Neural progenitor cell (in vitro differentiated cells): ENCODE measurements at regions not wholly inside any gene's neighbourhood (a gene's known extent, or its start where the extent isn't known, plus 50 kb on each side); places are given as distances from the start of the nearest gene placed in this dataset.
A peak's percentile ranks its signal among the peaks of the same experiment; 100 is the strongest.

Experiments
- DNase-seq: peaks from one replicate; pipeline ENCODE4 v3.0.0-alpha.2; 2016; ENCODE audit warnings: low spot score
- H2AFZ ChIP-seq: fragments of 200-600 bp; sonication (generic); replicated peaks from 2 replicates; pipeline ENCODE4 v1.6.1; 2016; ENCODE audit warnings: antibody characterized with exemption
- H3F3A ChIP-seq: fragments of 200-600 bp; sonication (generic); 2 replicates; pipeline ENCODE4 v1.6.1; 2016; ENCODE audit warnings: antibody characterized with exemption, low read depth
- H3K27ac ChIP-seq: fragments of 200-600 bp; sonication (generic); 2 replicates; pipeline ENCODE4 v1.5.1; 2016; ENCODE audit warnings: mild to moderate bottlenecking
- H3K27me3 ChIP-seq: fragments of 200-600 bp; sonication (generic); 2 replicates; pipeline ENCODE4 v1.6.1; 2016; ENCODE audit warnings: mild to moderate bottlenecking, moderate library complexity
- H3K36me3 ChIP-seq: fragments of 200-600 bp; sonication (generic); 2 replicates; pipeline ENCODE4 v1.5.1; 2016
- H3K4me1 ChIP-seq: fragments of 200-600 bp; sonication (generic); 2 replicates; pipeline ENCODE4 v1.6.1; 2016; ENCODE audit warnings: mixed run types
- H3K4me2 ChIP-seq: fragments of 200-600 bp; sonication (generic); 2 replicates; pipeline ENCODE4 v1.6.1; 2016
- H3K4me3 ChIP-seq: fragments of 200-600 bp; sonication (generic); 2 replicates; pipeline ENCODE4 v1.5.1; 2016
- H3K79me2 ChIP-seq: fragments of 200-600 bp; sonication (generic); 2 replicates; pipeline ENCODE4 v1.6.1; 2016; ENCODE audit warnings: low read depth
- H3K9ac ChIP-seq: fragments of 200-600 bp; sonication (generic); 2 replicates; pipeline ENCODE4 v1.6.1; 2016
- H3K9me3 ChIP-seq: fragments of 200-600 bp; sonication (generic); 2 replicates; pipeline ENCODE4 v1.5.1; 2016; ENCODE audit warnings: low read depth
- H4K20me1 ChIP-seq: fragments of 200-600 bp; sonication (generic); 2 replicates; pipeline ENCODE4 v1.6.1; 2016; ENCODE audit warnings: low read depth
- H3K27ac Mint-ChIP-seq: 3 replicates; pipeline ENCODE4 v1.8.0; 2021; ENCODE audit warnings: mixed read lengths
- H3K27me3 Mint-ChIP-seq: 2 replicates; pipeline ENCODE4 v1.8.0; 2022; ENCODE audit warnings: low read depth, mild to moderate bottlenecking, inconsistent platforms, moderate library complexity, mixed read lengths; ENCODE audit not compliant: insufficient read depth
- H3K36me3 Mint-ChIP-seq: 3 replicates; pipeline ENCODE4 v1.8.0; 2021; ENCODE audit warnings: mixed read lengths
- H3K4me1 Mint-ChIP-seq: 3 replicates; pipeline ENCODE4 v1.8.0; 2021; ENCODE audit warnings: mixed read lengths
- H3K4me3 Mint-ChIP-seq: 3 replicates; pipeline ENCODE4 v1.8.0; 2021; ENCODE audit warnings: mild to moderate bottlenecking, moderate library complexity, mixed read lengths
- H3K9me3 Mint-ChIP-seq: 3 replicates; pipeline ENCODE4 v1.8.0; 2020; ENCODE audit warnings: mixed read lengths
- EZH2 ChIP-seq: fragments of 200-600 bp; sonication (generic); IDR thresholded peaks from 2 replicates; pipeline ENCODE4 v1.6.1; 2017; ENCODE audit warnings: antibody characterized with exemption, mild to moderate bottlenecking, moderate library complexity
- EZH2phosphoT487 ChIP-seq: fragments of 200-600 bp; sonication (generic); IDR thresholded peaks from 2 replicates; pipeline ENCODE4 v1.6.1; 2017; ENCODE audit warnings: antibody characterized with exemption
- TF ChIP-seq, protein P1 (sequence below): fragments of 200-600 bp; sonication (generic); IDR thresholded peaks from 2 replicates; pipeline ENCODE4 v1.5.1; 2017; ENCODE audit warnings: antibody characterized with exemption, mild to moderate bottlenecking

DNA sequence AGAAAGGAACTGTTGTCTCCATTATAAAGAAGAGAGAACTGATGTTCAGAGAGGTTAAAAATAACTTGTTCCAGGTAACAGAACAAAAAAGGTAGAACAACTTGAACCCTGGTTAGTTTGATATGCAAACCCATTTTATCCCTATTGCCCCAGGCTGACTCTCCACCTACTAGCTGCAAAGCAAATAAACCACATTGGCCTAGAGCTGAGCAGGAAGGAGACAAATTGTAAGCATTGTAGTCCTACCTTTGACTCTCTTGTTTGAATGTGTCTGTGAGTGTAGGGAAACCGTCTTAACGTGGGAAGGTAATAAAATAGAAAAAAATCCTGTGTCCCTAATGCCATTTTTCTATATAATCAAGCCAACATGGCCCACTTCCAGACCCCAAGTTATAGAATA is 126.4 kb downstream of the CCER1 start:
- Histone ChIP-seq H2AFZ (no peak overlapping the region), H3K27me3 (no peaks in the 10 kb centered on the region), H3K9ac (no peak overlapping the region), H3K4me3 (no peak overlapping the region), H4K20me1 (no peaks in the 10 kb centered on the region), H3K79me2 (no peaks in the 10 kb centered on the region), H3K4me2 (no peak overlapping the region), H3K9me3 (no peaks in the 10 kb centered on the region), H3K36me3 (no peaks in the 10 kb centered on the region), H3F3A (no peaks in the 10 kb centered on the region), H3K27ac (no peak overlapping the region), H3K4me1 (no peaks in the 10 kb centered on the region)
- H3K4me1 Mint-ChIP-seq: peaks cover 51% of the 10 kb centered on the region
- TF ChIP-seq EZH2phosphoT487 (no peak), EZH2 (no peak)
- TF ChIP-seq, protein P1, sequence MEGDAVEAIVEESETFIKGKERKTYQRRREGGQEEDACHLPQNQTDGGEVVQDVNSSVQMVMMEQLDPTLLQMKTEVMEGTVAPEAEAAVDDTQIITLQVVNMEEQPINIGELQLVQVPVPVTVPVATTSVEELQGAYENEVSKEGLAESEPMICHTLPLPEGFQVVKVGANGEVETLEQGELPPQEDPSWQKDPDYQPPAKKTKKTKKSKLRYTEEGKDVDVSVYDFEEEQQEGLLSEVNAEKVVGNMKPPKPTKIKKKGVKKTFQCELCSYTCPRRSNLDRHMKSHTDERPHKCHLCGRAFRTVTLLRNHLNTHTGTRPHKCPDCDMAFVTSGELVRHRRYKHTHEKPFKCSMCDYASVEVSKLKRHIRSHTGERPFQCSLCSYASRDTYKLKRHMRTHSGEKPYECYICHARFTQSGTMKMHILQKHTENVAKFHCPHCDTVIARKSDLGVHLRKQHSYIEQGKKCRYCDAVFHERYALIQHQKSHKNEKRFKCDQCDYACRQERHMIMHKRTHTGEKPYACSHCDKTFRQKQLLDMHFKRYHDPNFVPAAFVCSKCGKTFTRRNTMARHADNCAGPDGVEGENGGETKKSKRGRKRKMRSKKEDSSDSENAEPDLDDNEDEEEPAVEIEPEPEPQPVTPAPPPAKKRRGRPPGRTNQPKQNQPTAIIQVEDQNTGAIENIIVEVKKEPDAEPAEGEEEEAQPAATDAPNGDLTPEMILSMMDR: no peak
- H3K9me3 Mint-ChIP-seq: no peaks in the 10 kb centered on the region
- no peaks in the 10 kb centered on the region for H3K36me3 Mint-ChIP-seq
- peaks cover 4% of the 10 kb centered on the region for H3K27me3 Mint-ChIP-seq
- H3K4me3 Mint-ChIP-seq: no peak overlapping the region
- no peak for DNase-seq
- H3K27ac Mint-ChIP-seq: no peak overlapping the region

DNA sequence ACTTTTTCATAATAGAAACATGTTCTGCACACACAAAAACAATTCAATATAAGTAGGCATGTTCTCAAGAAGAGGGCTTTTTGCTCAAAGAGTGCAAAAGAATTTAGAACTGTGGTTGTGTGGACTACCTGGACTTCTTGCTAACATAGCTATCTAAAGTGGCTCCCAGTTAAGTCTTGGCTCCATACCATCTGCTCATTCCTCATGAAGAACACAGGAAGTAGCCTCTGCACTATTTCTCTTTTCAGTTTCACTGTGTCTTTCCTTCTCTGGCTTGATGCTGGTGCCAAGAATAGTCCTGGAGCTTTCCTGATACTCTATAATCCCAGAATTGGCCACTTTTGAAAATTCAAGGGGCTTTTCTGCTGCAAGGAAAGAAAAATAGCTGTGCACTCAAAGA is 127.4 kb downstream of the CCER1 start:
- Histone ChIP-seq H3K36me3 (no peaks in the 10 kb centered on the region), H3K27me3 (no peaks in the 10 kb centered on the region), H2AFZ (no peak overlapping the region), H3K9me3 (no peaks in the 10 kb centered on the region), H3K4me2 (no peak overlapping the region), H3F3A (no peaks in the 10 kb centered on the region), H3K4me3 (no peak overlapping the region), H4K20me1 (no peaks in the 10 kb centered on the region), H3K4me1 (no peaks in the 10 kb centered on the region), H3K79me2 (no peaks in the 10 kb centered on the region), H3K27ac (no peak overlapping the region), H3K9ac (no peak overlapping the region)
- H3K4me1 Mint-ChIP-seq: peaks cover 46% of the 10 kb centered on the region
- peaks cover 4% of the 10 kb centered on the region for H3K27me3 Mint-ChIP-seq
- H3K36me3 Mint-ChIP-seq: no peaks in the 10 kb centered on the region
- DNase-seq: no peak
- no peak overlapping the region for H3K27ac Mint-ChIP-seq
- no peak overlapping the region for H3K4me3 Mint-ChIP-seq
- TF ChIP-seq EZH2: no peak
- H3K9me3 Mint-ChIP-seq: no peaks in the 10 kb centered on the region

DNA sequence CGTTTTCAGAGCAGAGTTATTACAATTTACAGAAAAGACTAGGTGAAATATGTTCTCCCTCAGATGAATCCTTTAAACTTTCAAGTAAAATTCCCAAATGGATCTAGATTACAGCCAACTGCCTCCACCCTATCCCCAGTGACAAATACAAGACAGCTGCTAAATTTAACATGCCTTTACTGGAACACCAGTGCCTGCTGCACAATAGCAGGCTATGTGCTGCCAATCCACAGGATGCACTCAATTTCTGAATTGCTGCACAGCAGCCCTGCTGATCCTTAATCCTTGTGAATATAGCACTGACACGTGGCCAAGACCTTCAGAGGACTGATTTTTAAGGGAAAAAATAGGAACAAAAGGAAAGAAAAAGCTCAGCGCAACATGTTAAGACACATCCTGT is 128.9 kb downstream of the CCER1 start:
- Histone ChIP-seq H3K36me3 (no peaks in the 10 kb centered on the region), H2AFZ (no peak overlapping the region), H3K9me3 (no peaks in the 10 kb centered on the region), H3K4me3 (no peak overlapping the region), H3K4me1 (no peaks in the 10 kb centered on the region), H3F3A (no peaks in the 10 kb centered on the region), H3K27me3 (no peaks in the 10 kb centered on the region), H3K4me2 (no peak overlapping the region), H4K20me1 (no peaks in the 10 kb centered on the region), H3K79me2 (no peaks in the 10 kb centered on the region), H3K9ac (no peak overlapping the region), H3K27ac (no peak overlapping the region)
- peak overlapping the region; percentile 44 for H3K27ac Mint-ChIP-seq
- TF ChIP-seq EZH2: no peak
- TF ChIP-seq, protein P1: no peak
- no peak for TF ChIP-seq EZH2phosphoT487
- peaks cover 4% of the 10 kb centered on the region for H3K27me3 Mint-ChIP-seq
- no peaks in the 10 kb centered on the region for H3K36me3 Mint-ChIP-seq
- peaks cover 32% of the 10 kb centered on the region for H3K4me1 Mint-ChIP-seq
- no peaks in the 10 kb centered on the region for H3K9me3 Mint-ChIP-seq
- H3K4me3 Mint-ChIP-seq: peak overlapping the region; percentile 12
- DNase-seq: no peak

DNA sequence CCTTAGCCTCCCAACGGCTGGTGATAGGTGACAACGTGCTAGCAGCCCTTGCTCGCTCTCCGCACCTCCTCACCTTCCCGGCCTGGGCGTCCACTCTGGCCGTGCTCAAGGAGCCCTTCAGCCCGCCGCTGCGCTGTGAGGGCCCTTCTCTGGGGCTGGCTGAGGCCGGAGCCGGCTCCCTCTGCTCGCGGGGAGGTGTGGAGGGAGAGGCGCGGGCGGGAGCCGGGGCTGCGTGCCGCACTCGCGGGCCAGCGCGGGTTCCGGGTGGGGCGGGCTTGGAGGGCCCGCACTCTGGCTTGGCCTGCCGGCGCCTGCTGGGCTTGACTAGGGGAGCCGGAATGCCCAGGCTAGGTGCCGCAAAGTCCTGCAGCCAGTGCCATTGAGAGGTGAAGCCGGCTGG is 131.1 kb downstream of the CCER1 start:
- Histone ChIP-seq H3K4me1 (no peaks in the 10 kb centered on the region), H3K9me3 (no peaks in the 10 kb centered on the region), H3K27ac (no peak overlapping the region), H3K4me3 (no peak overlapping the region), H2AFZ (no peak overlapping the region), H3F3A (no peaks in the 10 kb centered on the region), H3K27me3 (no peaks in the 10 kb centered on the region), H3K36me3 (no peaks in the 10 kb centered on the region), H4K20me1 (no peaks in the 10 kb centered on the region), H3K4me2 (no peak overlapping the region), H3K9ac (no peak overlapping the region), H3K79me2 (no peaks in the 10 kb centered on the region)
- no peaks in the 10 kb centered on the region for H3K36me3 Mint-ChIP-seq
- H3K27ac Mint-ChIP-seq: no peak overlapping the region
- H3K4me1 Mint-ChIP-seq: peaks cover 25% of the 10 kb centered on the region
- no peak overlapping the region for H3K4me3 Mint-ChIP-seq
- TF ChIP-seq EZH2phosphoT487 (no peak), EZH2 (no peak)
- TF ChIP-seq, protein P1: no peak
- no peak for DNase-seq
- peaks cover 7% of the 10 kb centered on the region for H3K27me3 Mint-ChIP-seq
- H3K9me3 Mint-ChIP-seq: no peaks in the 10 kb centered on the region
